ENCODE measurements at regions not wholly inside any gene's neighbourhood (a gene's known extent, or its start where the extent isn't known, plus 50 kb on each side); places are given as distances from the start of the nearest gene placed in this dataset.
"Not testable (repeated sequence)": the region's sequence is repeated elsewhere in the genome, so short reads cannot be mapped to it uniquely, and the experiment has no call there.

- DNase-seq (ENCODE audit: low read depth in 4 of 4, low spot score in 1 of 4): no peak
These were observed 266.2 kb downstream of the MED10 start for GRCh38 chr5:6112125-6112524.

- DNase-seq (ENCODE audit: low read depth in 4 of 4, low spot score in 1 of 4): no peak
These were observed 267.2 kb downstream of the MED10 start for GRCh38 chr5:6111131-6111530.

- DNase-seq (ENCODE audit: low read depth in 4 of 4, low spot score in 1 of 4): no peak
These were observed 267.8 kb downstream of the MED10 start for GRCh38 chr5:6110441-6111005.

- DNase-seq (ENCODE audit: low read depth in 4 of 4, low spot score in 1 of 4): no peak
These were observed 269.1 kb downstream of the MED10 start for GRCh38 chr5:6108981-6109825.

GRCh38 chr5:6108540-6108848, 269.9 kb downstream of the MED10 start:
- DNase-seq (ENCODE audit: low read depth in 4 of 4, low spot score in 1 of 4): no peak

GRCh38 chr5:6107675-6108539, 270.4 kb downstream of the MED10 start:
- no peak for DNase-seq (ENCODE audit: low read depth in 4 of 4, low spot score in 1 of 4)

GRCh38 chr5:6106756-6107155, 271.6 kb downstream of the MED10 start:
- DNase-seq (ENCODE audit: low read depth in 4 of 4, low spot score in 1 of 4): no peak

- DNase-seq (ENCODE audit: low read depth in 4 of 4, low spot score in 1 of 4): no peak
These were observed 273.0 kb downstream of the MED10 start for GRCh38 chr5:6105320-6105719.

GRCh38 chr5:6096101-6096500, 282.2 kb downstream of the MED10 start:
- no peak for DNase-seq (ENCODE audit: low read depth in 4 of 4, low spot score in 1 of 4)

- DNase-seq (ENCODE audit: low read depth in 4 of 4, low spot score in 1 of 4): not testable (repeated sequence)
These were observed 284.2 kb downstream of the MED10 start for GRCh38 chr5:6094180-6094579.

- DNase-seq (ENCODE audit: low read depth in 4 of 4, low spot score in 1 of 4): no peak
These were observed 287.5 kb downstream of the MED10 start for GRCh38 chr5:6090838-6091237.

- no peak for DNase-seq (ENCODE audit: low read depth in 4 of 4, low spot score in 1 of 4)
These were observed 288.2 kb downstream of the MED10 start for GRCh38 chr5:6090079-6090654.

GRCh38 chr5:6088706-6089105, 289.6 kb downstream of the MED10 start:
- no peak for DNase-seq (ENCODE audit: low read depth in 4 of 4, low spot score in 1 of 4)

GRCh38 chr5:6087576-6087975, 290.8 kb downstream of the MED10 start:
- DNase-seq (ENCODE audit: low read depth in 4 of 4, low spot score in 1 of 4): no peak

- DNase-seq (ENCODE audit: low read depth in 4 of 4, low spot score in 1 of 4): no peak
These were observed 291.5 kb downstream of the MED10 start for GRCh38 chr5:6086871-6087270.

GRCh38 chr5:6085341-6085860, 292.9 kb downstream of the MED10 start:
- no peak for DNase-seq (ENCODE audit: low read depth in 4 of 4, low spot score in 1 of 4)

GRCh38 chr5:6084836-6085235, 293.5 kb downstream of the MED10 start:
- DNase-seq (ENCODE audit: low read depth in 4 of 4, low spot score in 1 of 4): no peak

- no peak for DNase-seq (ENCODE audit: low read depth in 4 of 4, low spot score in 1 of 4)
These were observed 294.0 kb downstream of the MED10 start for GRCh38 chr5:6084376-6084775.

- DNase-seq (ENCODE audit: low read depth in 4 of 4, low spot score in 1 of 4): no peak
These were observed 294.9 kb downstream of the MED10 start for GRCh38 chr5:6083311-6083978.

GRCh38 chr5:6082685-6083084, 295.7 kb downstream of the MED10 start:
- no peak for DNase-seq (ENCODE audit: low read depth in 4 of 4, low spot score in 1 of 4)

- no peak for DNase-seq (ENCODE audit: low read depth in 4 of 4, low spot score in 1 of 4)
These were observed 296.6 kb downstream of the MED10 start for GRCh38 chr5:6081727-6082210.
